NOMO-1 treated with dmso at 0.1 percent for 144 hours (cell line): ENCODE measurements at regions not wholly inside any gene's neighbourhood (a gene's known extent, or its start where the extent isn't known, plus 50 kb on each side); places are given as distances from the start of the nearest gene placed in this dataset.

Experiments used
- DNase-seq: peaks from one replicate; lab custom pipeline; 2025; ENCODE audit not compliant: unreplicated experiment; lab: John Stamatoyannopoulos, UW

- no peak for DNase-seq
Observed at GRCh38 chr17:79427621-79428539, 183.0 kb downstream of the RBFOX3 start.

- DNase-seq, result no peak
Observed at GRCh38 chr17:79425686-79426085, 185.2 kb downstream of the RBFOX3 start.

- no peak for DNase-seq
Observed at GRCh38 chr17:79424471-79425185, 186.2 kb downstream of the RBFOX3 start.

GRCh38 chr17:79423811-79424465 is 186.9 kb downstream of the RBFOX3 start:
- DNase-seq, result no peak

GRCh38 chr17:79422236-79422635 is 188.6 kb downstream of the RBFOX3 start:
- DNase-seq, result no peak

- no peak for DNase-seq
Observed at GRCh38 chr17:79420318-79421243, 190.3 kb downstream of the RBFOX3 start.

GRCh38 chr17:79417476-79417988 is 193.3 kb downstream of the RBFOX3 start:
- no peak for DNase-seq

- no peak for DNase-seq
Observed at GRCh38 chr17:79415909-79416308, 194.9 kb downstream of the RBFOX3 start.

- DNase-seq, result no peak
Observed at GRCh38 chr17:79415365-79415764, 195.5 kb downstream of the RBFOX3 start.

- DNase-seq, result no peak
Observed at GRCh38 chr17:79414793-79415211, 196.0 kb downstream of the RBFOX3 start.

- DNase-seq, result no peak
Observed at GRCh38 chr17:79414063-79414792, 196.6 kb downstream of the RBFOX3 start.

- DNase-seq, result no peak
Observed at GRCh38 chr17:79413611-79414010, 197.2 kb downstream of the RBFOX3 start.

GRCh38 chr17:79412886-79413390 is 197.9 kb downstream of the RBFOX3 start:
- DNase-seq, result no peak

GRCh38 chr17:79412110-79412509 is 198.7 kb downstream of the RBFOX3 start:
- DNase-seq, result no peak

GRCh38 chr17:79411419-79411818 is 199.4 kb downstream of the RBFOX3 start:
- no peak for DNase-seq

GRCh38 chr17:79410681-79411080 is 200.2 kb downstream of the RBFOX3 start:
- DNase-seq, result no peak

- no peak for DNase-seq
Observed at GRCh38 chr17:79408251-79408650, 202.6 kb downstream of the RBFOX3 start.

GRCh38 chr17:79407385-79407784 is 203.5 kb downstream of the RBFOX3 start:
- DNase-seq, result no peak

GRCh38 chr17:79406316-79406715 is 204.5 kb downstream of the RBFOX3 start:
- DNase-seq, result no peak
